ENCODE measurements at regions not wholly inside any gene's neighbourhood (a gene's known extent, or its start where the extent isn't known, plus 50 kb on each side); places are given as distances from the start of the nearest gene placed in this dataset.
"Not testable (repeated sequence)": the region's sequence is repeated elsewhere in the genome, so short reads cannot be mapped to it uniquely, and the experiment has no call there.

GRCh38 chr22:33971561-33971961 is 51.3 kb upstream of the LARGE1 start:
- no peak for DNase-seq (ENCODE audit: low read depth in 3 of 3)

GRCh38 chr22:33975841-33976240 is 55.6 kb upstream of the LARGE1 start:
- DNase-seq (ENCODE audit: low read depth in 3 of 3): no peak

- no peak for DNase-seq (ENCODE audit: low read depth in 3 of 3)
These were observed 63.3 kb upstream of the LARGE1 start for GRCh38 chr22:33983558-33983957.

- no peak for DNase-seq (ENCODE audit: low read depth in 3 of 3)
These were observed 63.9 kb upstream of the LARGE1 start for GRCh38 chr22:33984211-33984610.

GRCh38 chr22:33984656-33985285 is 64.5 kb upstream of the LARGE1 start:
- DNase-seq (ENCODE audit: low read depth in 3 of 3): no peak

GRCh38 chr22:33985506-33985905 is 65.2 kb upstream of the LARGE1 start:
- DNase-seq (ENCODE audit: low read depth in 3 of 3): no peak

GRCh38 chr22:33986167-33986771 is 66.0 kb upstream of the LARGE1 start:
- DNase-seq (ENCODE audit: low read depth in 3 of 3): no peak

- DNase-seq (ENCODE audit: low read depth in 3 of 3): no peak
These were observed 66.7 kb upstream of the LARGE1 start for GRCh38 chr22:33986954-33987353.

- not testable (repeated sequence) for DNase-seq (ENCODE audit: low read depth in 3 of 3)
These were observed 69.0 kb upstream of the LARGE1 start for GRCh38 chr22:33989263-33989662.

GRCh38 chr22:33991620-33992019 is 71.3 kb upstream of the LARGE1 start:
- no peak for DNase-seq (ENCODE audit: low read depth in 3 of 3)

GRCh38 chr22:33996824-33997223 is 76.5 kb upstream of the LARGE1 start:
- no peak for DNase-seq (ENCODE audit: low read depth in 3 of 3)

GRCh38 chr22:34000879-34001526 is 80.7 kb upstream of the LARGE1 start:
- DNase-seq (ENCODE audit: low read depth in 3 of 3): no peak

- DNase-seq (ENCODE audit: low read depth in 3 of 3): no peak
These were observed 81.6 kb upstream of the LARGE1 start for GRCh38 chr22:34001701-34002466.

GRCh38 chr22:34004058-34004457 is 83.8 kb upstream of the LARGE1 start:
- no peak for DNase-seq (ENCODE audit: low read depth in 3 of 3)

- no peak for DNase-seq (ENCODE audit: low read depth in 3 of 3)
These were observed 90.0 kb upstream of the LARGE1 start for GRCh38 chr22:34010259-34010658.

- DNase-seq (ENCODE audit: low read depth in 3 of 3): no peak
These were observed 95.4 kb upstream of the LARGE1 start for GRCh38 chr22:34015642-34016041.

- DNase-seq (ENCODE audit: low read depth in 3 of 3): no peak
These were observed 96.9 kb upstream of the LARGE1 start for GRCh38 chr22:34017205-34017604.

GRCh38 chr22:34019190-34019845 is 99.0 kb upstream of the LARGE1 start:
- no peak for DNase-seq (ENCODE audit: low read depth in 3 of 3)

GRCh38 chr22:34035209-34035608 is 114.9 kb upstream of the LARGE1 start:
- DNase-seq (ENCODE audit: low read depth in 3 of 3): no peak

GRCh38 chr22:34036931-34037330 is 116.7 kb upstream of the LARGE1 start:
- DNase-seq (ENCODE audit: low read depth in 3 of 3): no peak

GRCh38 chr22:34038801-34039555 is 118.7 kb upstream of the LARGE1 start:
- no peak for DNase-seq (ENCODE audit: low read depth in 3 of 3)
